ENCODE measurements at regions not wholly inside any gene's neighbourhood (a gene's known extent, or its start where the extent isn't known, plus 50 kb on each side); places are given as distances from the start of the nearest gene placed in this dataset.

- no peak for TF ChIP-seq CTCF (IDR thresholded peaks at IDR 0.05; ENCODE audit: low read length, missing control alignments)
- H3K4me3 ChIP-seq (replicated peaks; ENCODE audit: low read depth, low read length), result no peak overlapping the region
- DNase-seq (ENCODE audit: low read depth), result no peak
These were observed 85.6 kb upstream of the CCDC112 start for GRCh38 chr5:115381911-115382662.

- no peak for DNase-seq (ENCODE audit: low read depth)
These were observed 83.3 kb upstream of the CCDC112 start for GRCh38 chr5:115379622-115380344.

GRCh38 chr5:115378754-115379153 is 82.3 kb upstream of the CCDC112 start:
- DNase-seq (ENCODE audit: low read depth), result no peak
- H3K4me3 ChIP-seq (replicated peaks; ENCODE audit: low read depth, low read length), result no peak overlapping the region
- no peak for TF ChIP-seq CTCF (IDR thresholded peaks at IDR 0.05; ENCODE audit: low read length, missing control alignments)

More at GRCh38 chr5:115379622-115380344, 83.3 kb upstream of the CCDC112 start:
- no peak overlapping the region for H3K4me3 ChIP-seq (replicated peaks; ENCODE audit: low read depth, low read length)
- TF ChIP-seq CTCF (IDR thresholded peaks at IDR 0.05; ENCODE audit: low read length, missing control alignments), result no peak

- TF ChIP-seq CTCF (IDR thresholded peaks at IDR 0.05; ENCODE audit: low read length, missing control alignments), result peak; percentile 56
- DNase-seq (ENCODE audit: low read depth), result peak; percentile 84
- H3K4me3 ChIP-seq (replicated peaks; ENCODE audit: low read depth, low read length), result no peak overlapping the region
These were observed 81.2 kb upstream of the CCDC112 start for GRCh38 chr5:115377468-115378217.

GRCh38 chr5:115375893-115376292 is 79.4 kb upstream of the CCDC112 start:
- H3K4me3 ChIP-seq (replicated peaks; ENCODE audit: low read depth, low read length), result no peak overlapping the region
- peak; percentile 36 for DNase-seq (ENCODE audit: low read depth)
- no peak for TF ChIP-seq CTCF (IDR thresholded peaks at IDR 0.05; ENCODE audit: low read length, missing control alignments)

GRCh38 chr5:115374057-115374775 is 77.8 kb upstream of the CCDC112 start:
- no peak overlapping the region for H3K4me3 ChIP-seq (replicated peaks; ENCODE audit: low read depth, low read length)
- TF ChIP-seq CTCF (IDR thresholded peaks at IDR 0.05; ENCODE audit: low read length, missing control alignments), result no peak
- no peak for DNase-seq (ENCODE audit: low read depth)

All from fibroblast of pulmonary artery (primary cell).